HepG2 (cell line): ENCODE measurements at regions not wholly inside any gene's neighbourhood (a gene's known extent, or its start where the extent isn't known, plus 50 kb on each side); places are given as distances from the start of the nearest gene placed in this dataset.

Source experiments
- ATAC-seq: fragments of 200-7000 bp; cut with Tn5 transposase; 3 replicates; pipeline ENCODE4 v1.9.1; 2020; ENCODE audit warnings: mild to moderate bottlenecking, moderate library complexity
- BruUV-seq: library from RNA; stranded (reverse); fragments of 400-500 nt; replicated peaks from 2 replicates; lab custom pipeline; 2021; lab: Mats Ljungman, UMichigan
- CTCF ChIA-PET: fragments of 300-600 bp; formaldehyde crosslinking; extraction: SDS; loops from one replicate; lab custom pipeline; 2021; ENCODE audit warnings: low total read pairs, inconsistent platforms, low intra/inter-chr PET ratio; lab: Yijun Ruan, JAX
- POLR2A ChIA-PET: fragments of 350-600 bp; sonication (Branson Sonifier 250); formaldehyde crosslinking; loops from one replicate; lab custom pipeline; 2020; ENCODE audit warnings: antibody characterized with exemption, inconsistent platforms; lab: Yijun Ruan, JAX
- DNase-seq: peaks from one replicate; pipeline ENCODE4 v3.0.0-alpha.2; 2015; ENCODE audit warnings: low spot score
- FAIRE-seq: peaks from 3 replicates; lab custom pipeline; 2011; peaks lifted over from hg19 to GRCh38; lab: Jason Lieb, UNC
- H2AFZ ChIP-seq: one replicate; pipeline ENCODE4 v1.6.1; 2011; ENCODE audit warnings: low read length, inconsistent platforms
- H3K27ac ChIP-seq: fragments of 300-600 bp; 3 replicates; pipeline ENCODE4 v1.8.0; 2011; ENCODE audit warnings: mixed run types, mild to moderate bottlenecking, mixed read lengths, low read length, inconsistent platforms; ENCODE audit not compliant: insufficient read depth; ENCODE audit errors: extremely low read length
- H3K27me3 ChIP-seq, 2 experiments: fragments of 200-600 bp in 1 of 2; 2 replicates in 1 of 2; 3 replicates in 1 of 2; pipeline versions ENCODE4 v1.6.0 to v1.8.0; 2011; ENCODE audit warnings: low read length in 2 of 2, mild to moderate bottlenecking in 2 of 2, moderate library complexity in 2 of 2, inconsistent platforms in 1 of 2; ENCODE audit not compliant: insufficient read depth in 2 of 2, control insufficient read depth in 1 of 2
- H3K36me3 ChIP-seq, 2 experiments: fragments of 200-600 bp in 1 of 2; replicated peaks in 1 of 2; 2 replicates in 1 of 2; 3 replicates in 1 of 2; pipeline versions ENCODE4 v1.5.1 to v1.8.0; 2011; ENCODE audit warnings: low read length in 2 of 2, inconsistent platforms in 1 of 2; ENCODE audit not compliant: insufficient read depth in 2 of 2, control insufficient read depth in 1 of 2
- H3K4me1 ChIP-seq: 2 replicates; pipeline ENCODE4 v1.5.1; 2012; ENCODE audit warnings: low read length, inconsistent platforms; ENCODE audit not compliant: insufficient read depth
- H3K4me2 ChIP-seq: 2 replicates; pipeline ENCODE4 v1.6.0; 2011; ENCODE audit warnings: low read depth, low read length, inconsistent platforms
- H3K4me3 ChIP-seq, 3 experiments: fragments of 200-600 bp in 1 of 3; sonication (generic), shearing (Covaris generic) in 1 of 3; replicated peaks in 1 of 3; 2 replicates each; pipeline ENCODE4 v1.5.1; 2011 to 2016; ENCODE audit warnings: low read length in 3 of 3, inconsistent platforms in 2 of 3, low read depth in 2 of 3, mild to moderate bottlenecking in 2 of 3, control low read depth in 1 of 3, mixed read lengths in 1 of 3; ENCODE audit not compliant: insufficient read depth in 1 of 3
- H3K79me2 ChIP-seq: one replicate; pipeline ENCODE4 v1.6.1; 2011; ENCODE audit warnings: low read length, inconsistent platforms; ENCODE audit not compliant: insufficient read depth
- H3K9ac ChIP-seq: 2 replicates; pipeline ENCODE4 v1.6.0; 2011; ENCODE audit warnings: mild to moderate bottlenecking, low read depth, low read length, inconsistent platforms; ENCODE audit not compliant: insufficient read depth
- H3K9me3 ChIP-seq: 2 replicates; pipeline ENCODE4 v1.5.1; 2012; ENCODE audit warnings: mild to moderate bottlenecking, low read length
- H4K20me1 ChIP-seq: 2 replicates; pipeline ENCODE4 v1.6.0; 2011; ENCODE audit warnings: inconsistent platforms, mild to moderate bottlenecking, low read length, moderate library complexity; ENCODE audit not compliant: insufficient read depth
- ATF7-NPFF ChIP-seq: sonication (generic); formaldehyde crosslinking; IDR thresholded peaks from 2 replicates; pipeline ENCODE4 v1.8.1; 2023; ENCODE audit warnings: mild to moderate bottlenecking, low read depth, missing genetic modification reagents, moderate library complexity
- CBX5 ChIP-seq: sonication (generic); formaldehyde crosslinking; IDR thresholded peaks from 2 replicates; pipeline ENCODE4 v1.4.0; 2020; ENCODE audit warnings: missing genetic modification reagents, borderline replicate concordance
- MBD4 ChIP-seq: IDR thresholded peaks from 2 replicates; pipeline ENCODE4 v1.6.1; 2012; ENCODE audit warnings: low read length, inconsistent platforms, borderline replicate concordance
- MEIS2 ChIP-seq: sonication (generic); formaldehyde crosslinking; IDR thresholded peaks from 2 replicates; pipeline ENCODE4 v1.9.0; 2021; ENCODE audit warnings: mild to moderate bottlenecking, missing genetic modification reagents
- ONECUT2 ChIP-seq: sonication (generic); formaldehyde crosslinking; IDR thresholded peaks from 2 replicates; pipeline ENCODE4 v1.4.0; 2020; ENCODE audit warnings: missing genetic modification reagents
- POLR2AphosphoS2 ChIP-seq: IDR thresholded peaks from 2 replicates; pipeline ENCODE4 v1.6.1; 2011; ENCODE audit warnings: low read depth, low read length, improper control_type of control experiment
- ZEB1 ChIP-seq: IDR thresholded peaks from 2 replicates; pipeline ENCODE4 v1.6.1; 2012; ENCODE audit warnings: mild to moderate bottlenecking, low read depth, inconsistent platforms; ENCODE audit not compliant: insufficient replicate concordance
- ZNF383 ChIP-seq: sonication (generic); formaldehyde crosslinking; IDR thresholded peaks from 2 replicates; pipeline ENCODE4 v1.4.0; 2020; ENCODE audit warnings: missing genetic modification reagents, mild to moderate bottlenecking, borderline replicate concordance
- ZZZ3 ChIP-seq: sonication (generic); formaldehyde crosslinking; IDR thresholded peaks from 2 replicates; pipeline ENCODE4 v1.4.0; 2020; ENCODE audit warnings: missing genetic modification reagents, mild to moderate bottlenecking, borderline replicate concordance
- WGBS: methylation state at CpG from one replicate; pipeline ENCODE4 v1.1.6; 2017; ENCODE audit warnings: low lambda C conversion rate; 5-methylcytosine and 5-hydroxymethylcytosine counted together
- in situ Hi-C: cut with HindIII; loops from 2 replicates; pipeline ENCODE4 v1.10.0; 2017; ENCODE audit warnings: low pct_unique_long_range_greater_than_20kb; ENCODE audit not compliant: extremely low pct_ligation_motif_present
- intact Hi-C: fragments of 100-400 bp; cut with micrococcal nuclease; formaldehyde crosslinking; loops from one replicate; pipeline ENCODE4 v1.10.0; 2022; ENCODE audit not compliant: unreplicated experiment
- TF ChIP-seq, protein P1 (sequence below): sonication (generic); formaldehyde crosslinking; IDR thresholded peaks from 2 replicates; pipeline ENCODE4 v1.5.0; 2020; ENCODE audit warnings: mild to moderate bottlenecking, missing genetic modification reagents, borderline replicate concordance
- TF ChIP-seq, protein P2 (sequence below): sonication (generic); formaldehyde crosslinking; conservative IDR thresholded peaks from 2 replicates; pipeline ENCODE4 v1.8.1; 2023; ENCODE audit warnings: missing genetic modification reagents
- TF ChIP-seq, protein P3 (sequence below): sonication (generic); formaldehyde crosslinking; IDR thresholded peaks from 2 replicates; pipeline ENCODE4 v1.8.1; 2022; ENCODE audit warnings: low read depth, mild to moderate bottlenecking, missing genetic modification reagents

DNA sequence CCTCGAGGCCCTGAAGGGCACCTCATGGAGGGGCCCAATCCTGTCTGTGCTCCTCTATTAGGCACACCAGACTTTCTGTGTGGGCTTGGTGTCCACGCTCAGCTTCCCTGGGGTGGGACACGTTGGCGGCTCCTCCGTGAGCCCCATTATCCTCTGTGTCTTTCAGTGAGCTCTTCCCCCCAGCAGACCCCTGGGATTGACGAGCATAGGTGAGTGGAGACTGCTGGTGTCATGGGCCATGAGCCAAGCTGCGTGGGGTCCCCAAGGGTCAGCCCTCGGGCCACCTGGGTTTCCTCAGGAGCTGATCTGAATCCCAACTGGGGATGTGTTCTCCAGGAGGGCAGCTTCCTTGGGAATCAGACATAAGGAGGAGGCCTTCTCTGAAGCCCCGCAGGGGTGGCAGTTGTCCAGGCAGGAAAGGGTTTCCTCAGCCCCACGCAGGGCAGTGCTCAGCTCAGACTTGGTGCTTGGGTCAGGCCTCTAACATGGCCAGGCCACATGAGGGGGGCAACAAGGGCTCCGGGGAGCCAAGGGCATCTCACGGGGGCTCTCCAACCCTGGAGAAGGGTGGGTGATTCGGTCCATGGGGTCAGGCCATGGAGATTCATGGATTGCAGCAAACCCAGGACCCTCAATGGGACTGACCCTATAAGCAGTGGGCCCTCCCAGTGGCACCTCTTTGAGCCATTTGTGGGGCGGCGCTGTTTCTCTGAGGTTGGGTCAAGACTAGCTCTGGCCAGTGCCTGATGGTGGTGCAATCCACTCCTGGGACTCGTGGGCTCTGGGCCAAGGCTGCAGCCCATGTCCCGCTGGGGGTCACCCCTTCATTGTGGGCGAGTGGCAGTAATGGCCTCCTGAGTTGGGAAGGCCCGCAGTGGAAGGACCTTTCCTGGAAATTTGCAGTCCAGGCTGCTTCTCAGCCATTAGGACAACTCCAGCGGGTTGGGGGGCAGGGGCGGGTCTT is 222.5 kb downstream of the SNRPN start:
- ATAC-seq: no peak
- CTCF ChIA-PET: no interaction called here
- no peaks in the 10 kb centered on the region for H3K36me3 ChIP-seq
- no peak overlapping the region for H2AFZ ChIP-seq
- H3K4me1 ChIP-seq: no peaks in the 10 kb centered on the region
- in situ Hi-C loops (no loop called here), intact Hi-C loops (no loop called here)
- POLR2A ChIA-PET: no interaction called here
- no peaks in the 10 kb centered on the region for H4K20me1 ChIP-seq
- H3K27ac ChIP-seq: no peak overlapping the region
- H3K27me3 ChIP-seq: no peaks in the 10 kb centered on the region; a peak in 1 of 5 replicates
- H3K4me2 ChIP-seq: no peak overlapping the region
- no peaks in the 10 kb centered on the region for H3K79me2 ChIP-seq
- BruUV-seq: no TSS peak
- FAIRE-seq: no peak
- no peak overlapping the region for H3K9ac ChIP-seq
- peaks cover 99% of the 10 kb centered on the region for H3K9me3 ChIP-seq
- WGBS: 13% methylated on average over 3 of the region's 21 CpGs
- no peak for DNase-seq
- no peak overlapping the region for H3K4me3 ChIP-seq
- TF ChIP-seq CBX5 (CRISPR knock-in tag) (no peak), ATF7-NPFF (no peak), ZEB1 (no peak), POLR2AphosphoS2 (no peak), MBD4 (no peak), ZNF383 (CRISPR knock-in tag) (no peak), MEIS2 (CRISPR knock-in tag) (no peak), ZZZ3 (CRISPR knock-in tag) (no peak), ONECUT2 (no peak)
- TF ChIP-seq, protein P1, sequence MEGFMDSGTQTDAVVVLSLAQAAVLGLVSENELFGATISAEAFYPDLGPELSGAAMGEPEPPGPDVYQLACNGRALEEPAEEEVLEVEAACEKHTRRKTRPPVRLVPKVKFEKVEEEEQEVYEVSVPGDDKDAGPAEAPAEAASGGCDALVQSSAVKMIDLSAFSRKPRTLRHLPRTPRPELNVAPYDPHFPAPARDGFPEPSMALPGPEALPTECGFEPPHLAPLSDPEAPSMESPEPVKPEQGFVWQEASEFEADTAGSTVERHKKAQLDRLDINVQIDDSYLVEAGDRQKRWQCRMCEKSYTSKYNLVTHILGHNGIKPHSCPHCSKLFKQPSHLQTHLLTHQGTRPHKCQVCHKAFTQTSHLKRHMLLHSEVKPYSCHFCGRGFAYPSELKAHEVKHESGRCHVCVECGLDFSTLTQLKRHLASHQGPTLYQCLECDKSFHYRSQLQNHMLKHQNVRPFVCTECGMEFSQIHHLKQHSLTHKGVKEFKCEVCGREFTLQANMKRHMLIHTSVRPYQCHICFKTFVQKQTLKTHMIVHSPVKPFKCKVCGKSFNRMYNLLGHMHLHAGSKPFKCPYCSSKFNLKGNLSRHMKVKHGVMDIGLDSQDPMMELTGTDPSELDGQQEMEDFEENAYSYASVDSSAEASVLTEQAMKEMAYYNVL (CRISPR knock-in tag): no peak
- TF ChIP-seq, protein P2, sequence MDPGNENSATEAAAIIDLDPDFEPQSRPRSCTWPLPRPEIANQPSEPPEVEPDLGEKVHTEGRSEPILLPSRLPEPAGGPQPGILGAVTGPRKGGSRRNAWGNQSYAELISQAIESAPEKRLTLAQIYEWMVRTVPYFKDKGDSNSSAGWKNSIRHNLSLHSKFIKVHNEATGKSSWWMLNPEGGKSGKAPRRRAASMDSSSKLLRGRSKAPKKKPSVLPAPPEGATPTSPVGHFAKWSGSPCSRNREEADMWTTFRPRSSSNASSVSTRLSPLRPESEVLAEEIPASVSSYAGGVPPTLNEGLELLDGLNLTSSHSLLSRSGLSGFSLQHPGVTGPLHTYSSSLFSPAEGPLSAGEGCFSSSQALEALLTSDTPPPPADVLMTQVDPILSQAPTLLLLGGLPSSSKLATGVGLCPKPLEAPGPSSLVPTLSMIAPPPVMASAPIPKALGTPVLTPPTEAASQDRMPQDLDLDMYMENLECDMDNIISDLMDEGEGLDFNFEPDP (CRISPR knock-in tag): no peak
- TF ChIP-seq, protein P3, sequence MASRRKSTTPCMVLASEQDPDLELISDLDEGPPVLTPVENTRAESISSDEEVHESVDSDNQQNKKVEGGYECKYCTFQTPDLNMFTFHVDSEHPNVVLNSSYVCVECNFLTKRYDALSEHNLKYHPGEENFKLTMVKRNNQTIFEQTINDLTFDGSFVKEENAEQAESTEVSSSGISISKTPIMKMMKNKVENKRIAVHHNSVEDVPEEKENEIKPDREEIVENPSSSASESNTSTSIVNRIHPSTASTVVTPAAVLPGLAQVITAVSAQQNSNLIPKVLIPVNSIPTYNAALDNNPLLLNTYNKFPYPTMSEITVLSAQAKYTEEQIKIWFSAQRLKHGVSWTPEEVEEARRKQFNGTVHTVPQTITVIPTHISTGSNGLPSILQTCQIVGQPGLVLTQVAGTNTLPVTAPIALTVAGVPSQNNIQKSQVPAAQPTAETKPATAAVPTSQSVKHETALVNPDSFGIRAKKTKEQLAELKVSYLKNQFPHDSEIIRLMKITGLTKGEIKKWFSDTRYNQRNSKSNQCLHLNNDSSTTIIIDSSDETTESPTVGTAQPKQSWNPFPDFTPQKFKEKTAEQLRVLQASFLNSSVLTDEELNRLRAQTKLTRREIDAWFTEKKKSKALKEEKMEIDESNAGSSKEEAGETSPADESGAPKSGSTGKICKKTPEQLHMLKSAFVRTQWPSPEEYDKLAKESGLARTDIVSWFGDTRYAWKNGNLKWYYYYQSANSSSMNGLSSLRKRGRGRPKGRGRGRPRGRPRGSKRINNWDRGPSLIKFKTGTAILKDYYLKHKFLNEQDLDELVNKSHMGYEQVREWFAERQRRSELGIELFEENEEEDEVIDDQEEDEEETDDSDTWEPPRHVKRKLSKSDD (CRISPR knock-in tag): no peak
